CD14-positive monocyte (primary cell): ENCODE measurements at regions not wholly inside any gene's neighbourhood (a gene's known extent, or its start where the extent isn't known, plus 50 kb on each side); places are given as distances from the start of the nearest gene placed in this dataset.

Experiments
- DNase-seq, 3 donors: peaks; one replicate each; pipeline ENCODE4 v3.0.0-alpha.2; 2011 to 2022
- H2AFZ ChIP-seq: 2 replicates; pipeline ENCODE4 v1.6.0; 2012; ENCODE audit warnings: mild to moderate bottlenecking, low read depth, low read length, inconsistent platforms; ENCODE audit not compliant: insufficient read depth, poor library complexity, severe bottlenecking
- H3K27ac ChIP-seq, 2 donors: 1 replicate in 1 of 2; 2 replicates in 1 of 2; pipeline ENCODE4 v1.5.1; 2012 to 2013; ENCODE audit warnings: low read length in 2 of 2, control low read depth in 1 of 2, inconsistent platforms in 1 of 2, low read depth in 1 of 2, mild to moderate bottlenecking in 1 of 2
- H3K27me3 ChIP-seq, 2 donors: one replicate each; pipeline versions ENCODE4 v1.6.0 to v1.6.1; 2011 to 2013; ENCODE audit warnings: low read length in 2 of 2; ENCODE audit not compliant: control insufficient read depth in 2 of 2, insufficient read depth in 2 of 2
- H3K36me3 ChIP-seq, 2 donors: replicated peaks in 1 of 2; 1 replicate in 1 of 2; 2 replicates in 1 of 2; pipeline versions ENCODE4 v1.5.1 to v1.6.1; 2012 to 2013; ENCODE audit warnings: low read length in 2 of 2, control low read depth in 1 of 2, inconsistent platforms in 1 of 2, mild to moderate bottlenecking in 1 of 2; ENCODE audit not compliant: insufficient read depth in 2 of 2, control insufficient read depth in 1 of 2
- H3K4me1 ChIP-seq, 2 donors: 1 replicate in 1 of 2; 2 replicates in 1 of 2; pipeline versions ENCODE4 v1.5.1 to v1.6.1; 2012 to 2013; ENCODE audit warnings: low read length in 2 of 2, control low read depth in 1 of 2, inconsistent platforms in 1 of 2, mild to moderate bottlenecking in 1 of 2, moderate library complexity in 1 of 2; ENCODE audit not compliant: insufficient read depth in 2 of 2, control insufficient read depth in 1 of 2
- H3K4me2 ChIP-seq: replicated peaks from 2 replicates; pipeline ENCODE3; 2012; ENCODE audit warnings: low read length, moderate library complexity, mild to moderate bottlenecking; ENCODE audit not compliant: poor library complexity, severe bottlenecking; ENCODE audit errors: extremely low read depth
- H3K4me3 ChIP-seq, 3 experiments: fragments of 200-600 bp in 1 of 3; sonication (generic) in 1 of 3; replicated peaks in 1 of 3; 1 replicate in 2 of 3; 2 replicates in 1 of 3; pipeline ENCODE4 v1.5.1; 2011 to 2013; ENCODE audit warnings: low read length in 3 of 3, mild to moderate bottlenecking in 3 of 3, control low read depth in 2 of 3, low read depth in 2 of 3, inconsistent platforms in 1 of 3, moderate library complexity in 1 of 3
- H3K79me2 ChIP-seq: 2 replicates; pipeline ENCODE4 v1.6.0; 2012; ENCODE audit warnings: mild to moderate bottlenecking, control low read depth, inconsistent platforms, low read length, moderate library complexity; ENCODE audit not compliant: insufficient read depth
- H3K9ac ChIP-seq: 2 replicates; pipeline ENCODE4 v1.6.0; 2017; ENCODE audit warnings: low read length, mild to moderate bottlenecking; ENCODE audit not compliant: insufficient read depth, poor library complexity, severe bottlenecking
- H3K9me3 ChIP-seq, 2 donors: replicated peaks in 1 of 2; 1 replicate in 1 of 2; 2 replicates in 1 of 2; pipeline versions ENCODE4 v1.5.1 to v1.6.1; 2012 to 2013; ENCODE audit warnings: low read length in 2 of 2, control low read depth in 1 of 2; ENCODE audit not compliant: control insufficient read depth in 1 of 2, insufficient read depth in 1 of 2
- H4K20me1 ChIP-seq: 2 replicates; pipeline ENCODE4 v1.6.0; 2012; ENCODE audit warnings: mild to moderate bottlenecking, low read length, control low read depth, moderate library complexity; ENCODE audit not compliant: insufficient read depth
- H3K27ac Mint-ChIP-seq, 7 donors: one replicate each; pipeline ENCODE4 v1.8.0; 2020; ENCODE audit warnings: mild to moderate bottlenecking in 7 of 7, mixed read lengths in 7 of 7, moderate library complexity in 6 of 7, inconsistent platforms in 2 of 7
- H3K27me3 Mint-ChIP-seq, 3 donors: one replicate each; pipeline ENCODE4 v1.8.0; 2021 to 2022; ENCODE audit warnings: low read depth in 3 of 3, mild to moderate bottlenecking in 3 of 3, mixed read lengths in 3 of 3, moderate library complexity in 3 of 3, inconsistent platforms in 1 of 3
- H3K36me3 Mint-ChIP-seq, 2 donors: one replicate each; pipeline ENCODE4 v1.8.0; 2020; ENCODE audit warnings: mixed read lengths in 2 of 2, inconsistent platforms in 1 of 2, mild to moderate bottlenecking in 1 of 2
- H3K4me1 Mint-ChIP-seq: one replicate; pipeline ENCODE4 v1.8.0; 2020; ENCODE audit warnings: mild to moderate bottlenecking, mixed read lengths
- H3K4me3 Mint-ChIP-seq, 2 donors: one replicate each; pipeline ENCODE4 v1.8.0; 2020; ENCODE audit warnings: mild to moderate bottlenecking in 2 of 2, mixed read lengths in 2 of 2, moderate library complexity in 1 of 2
- H3K9me3 Mint-ChIP-seq, 7 donors: one replicate each; pipeline ENCODE4 v1.8.0; 2020 to 2022; ENCODE audit warnings: mixed read lengths in 7 of 7, mild to moderate bottlenecking in 6 of 7, moderate library complexity in 6 of 7, inconsistent platforms in 2 of 7
- CTCF ChIP-seq: fragments of 200-600 bp; IDR thresholded peaks from one replicate; pipeline ENCODE4 v1.8.0; 2022; ENCODE audit warnings: antibody characterized with exemption, mild to moderate bottlenecking
- WGBS: methylation state at CpG from one replicate; pipeline ENCODE4 v1.1.5; 2013; ENCODE audit warnings: missing lambda C conversion rate; ENCODE audit not compliant: insufficient coverage; 5-methylcytosine and 5-hydroxymethylcytosine counted together
- intact Hi-C, 2 donors: fragments of 100-400 bp; cut with micrococcal nuclease; formaldehyde crosslinking; loops; one replicate each; pipeline versions ENCODE4 v1.15.0 to v1.15.1; 2023

- Mint-ChIP-seq H3K9me3 (peaks cover 0 to 4% (median 2%) of the 10 kb centered on the region in 7 donors), H3K4me3 (no peak overlapping the region), H3K27ac (no peak overlapping the region), H3K27me3 (peaks cover 0 to 3% (median 0%) of the 10 kb centered on the region in 3 donors), H3K36me3 (no peaks in the 10 kb centered on the region), H3K4me1 (no peaks in the 10 kb centered on the region)
- no peak overlapping the region for H3K27ac ChIP-seq
- intact Hi-C loops: no loop called here
- no peaks in the 10 kb centered on the region for H3K36me3 ChIP-seq
- no peak for DNase-seq
- H2AFZ ChIP-seq: no peak overlapping the region
- no peak overlapping the region for H3K4me3 ChIP-seq
- H3K4me2 ChIP-seq: no peak overlapping the region
- no peaks in the 10 kb centered on the region for H3K79me2 ChIP-seq
- TF ChIP-seq CTCF: no peak
- no peaks in the 10 kb centered on the region for H4K20me1 ChIP-seq
- H3K27me3 ChIP-seq: no peaks in the 10 kb centered on the region
- peaks cover 0 to 4% of the 10 kb centered on the region in 2 donors for H3K9me3 ChIP-seq
- no CpG with 5 or more reads among the region's 2 CpGs for WGBS
- H3K9ac ChIP-seq: no peak overlapping the region
- no peaks in the 10 kb centered on the region for H3K4me1 ChIP-seq
Observed at GRCh38 chr4:45455217-45455616, 668.6 kb downstream of the GABRG1 start.

DNA sequence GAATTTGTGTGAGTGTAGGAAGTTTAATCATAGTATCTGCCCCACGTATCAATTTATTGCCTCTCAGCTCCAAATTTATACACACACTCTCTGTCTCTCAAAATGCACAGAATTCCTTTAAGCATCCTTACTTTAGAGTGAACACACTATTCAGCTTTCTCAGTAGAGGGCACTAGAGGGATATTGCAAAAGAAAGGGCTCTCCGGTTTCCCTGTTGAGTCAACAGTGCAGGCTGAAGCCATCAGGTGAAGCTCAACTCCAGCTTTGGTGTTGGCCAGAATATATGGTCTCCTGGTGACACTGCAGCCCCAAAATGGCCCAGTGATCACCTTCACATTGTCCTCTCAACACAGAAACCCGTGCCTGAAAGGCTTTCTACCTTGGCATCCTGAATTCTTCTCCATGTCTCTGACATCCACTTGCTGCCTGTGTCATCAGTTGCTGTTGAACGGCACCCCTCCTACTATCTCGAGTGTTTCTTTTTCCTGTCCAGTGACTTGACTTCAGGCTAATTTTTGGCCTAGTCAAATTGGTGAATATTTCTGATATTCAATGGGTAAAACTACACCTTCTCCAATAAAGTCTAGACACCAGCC is 670.5 kb downstream of the GABRG1 start:
- Histone ChIP-seq H3K9me3 (peaks cover 0 to 4% of the 10 kb centered on the region in 2 donors), H4K20me1 (no peaks in the 10 kb centered on the region), H2AFZ (no peak overlapping the region), H3K4me2 (no peak overlapping the region), H3K4me3 (no peak overlapping the region), H3K4me1 (no peaks in the 10 kb centered on the region), H3K79me2 (no peaks in the 10 kb centered on the region), H3K9ac (no peak overlapping the region), H3K27me3 (no peaks in the 10 kb centered on the region), H3K36me3 (no peaks in the 10 kb centered on the region), H3K27ac (no peak overlapping the region)
- Mint-ChIP-seq H3K4me3 (no peak overlapping the region), H3K27me3 (peaks cover 0 to 3% (median 0%) of the 10 kb centered on the region in 3 donors), H3K9me3 (peaks cover 0 to 4% (median 2%) of the 10 kb centered on the region in 7 donors), H3K4me1 (no peaks in the 10 kb centered on the region), H3K27ac (no peak overlapping the region), H3K36me3 (no peaks in the 10 kb centered on the region)
- WGBS: 15% methylated on average over 2 of the region's 5 CpGs
- intact Hi-C loops: no loop called here
- DNase-seq: no peak
- no peak for TF ChIP-seq CTCF
